RWPE1 (cell line): ENCODE measurements at regions not wholly inside any gene's neighbourhood (a gene's known extent, or its start where the extent isn't known, plus 50 kb on each side); places are given as distances from the start of the nearest gene placed in this dataset.

ENCODE experiments used
- CTCF ChIA-PET: fragments of 350-600 bp; sonication (Branson Sonifier 250); formaldehyde crosslinking; extraction: SDS; loops from one replicate; lab custom pipeline; 2021; lab: Yijun Ruan, JAX
- POLR2A ChIA-PET: fragments of 400-600 bp; formaldehyde crosslinking; extraction: SDS; loops from one replicate; lab custom pipeline; 2020; ENCODE audit warnings: antibody characterized with exemption; ENCODE audit not compliant: low non-redundant PET; lab: Yijun Ruan, JAX
- DNase-seq: peaks from one replicate; pipeline ENCODE4 v3.0.0; 2012; ENCODE audit warnings: low spot score
- H3K27ac ChIP-seq: fragments of 450-650 bp; 2 replicates; pipeline ENCODE4 v1.5.1; 2017
- TF ChIP-seq, protein P1 (sequence below): fragments of 450-650 bp; conservative IDR thresholded peaks from 2 replicates; pipeline ENCODE4 v1.5.1; 2017; ENCODE audit warnings: low read depth, mild to moderate bottlenecking

DNA sequence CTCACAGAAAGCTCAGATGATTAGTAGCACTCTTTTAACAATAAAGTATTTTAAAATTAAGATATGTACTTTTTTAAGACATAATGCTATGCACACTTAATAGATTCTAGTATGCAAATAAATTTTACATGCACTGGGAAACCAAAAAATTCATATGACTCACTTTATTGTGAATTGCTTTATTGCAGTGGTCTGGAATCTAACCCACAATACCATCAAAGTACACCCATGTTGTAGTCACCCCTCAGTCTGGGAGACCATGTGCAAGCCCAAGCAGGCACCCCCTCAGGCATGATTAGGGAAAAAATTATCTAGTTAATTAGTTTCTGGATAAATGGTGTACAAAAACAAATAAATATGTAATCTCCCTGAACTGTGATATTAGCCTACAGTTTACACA lies 649.0 kb upstream of the HS6ST1 start:
- POLR2A ChIA-PET, result no interaction called here
- H3K27ac ChIP-seq, result no peak overlapping the region

DNA sequence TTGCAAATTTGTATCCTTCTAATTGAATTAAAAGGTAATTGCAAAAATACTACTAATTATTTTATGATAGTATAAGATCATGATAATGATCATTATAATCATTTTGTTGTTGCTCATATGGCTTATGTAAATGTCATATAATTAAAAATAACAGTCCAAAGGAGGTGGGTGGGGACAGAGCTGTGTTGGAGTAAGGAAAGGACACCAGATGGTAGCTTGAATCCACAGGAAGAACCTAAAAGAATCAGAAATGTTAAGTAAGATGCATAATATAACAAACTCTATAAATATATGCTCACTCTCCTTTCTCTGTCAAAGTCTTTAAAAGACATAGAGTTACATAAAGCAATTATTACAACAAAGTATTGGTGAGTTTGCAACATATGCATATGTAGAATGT lies 650.7 kb upstream of the HS6ST1 start:
- no peak overlapping the region for H3K27ac ChIP-seq
- ChIA-PET POLR2A (no interaction called here), CTCF (no interaction called here)
- no peak for DNase-seq
- TF ChIP-seq, protein P1, sequence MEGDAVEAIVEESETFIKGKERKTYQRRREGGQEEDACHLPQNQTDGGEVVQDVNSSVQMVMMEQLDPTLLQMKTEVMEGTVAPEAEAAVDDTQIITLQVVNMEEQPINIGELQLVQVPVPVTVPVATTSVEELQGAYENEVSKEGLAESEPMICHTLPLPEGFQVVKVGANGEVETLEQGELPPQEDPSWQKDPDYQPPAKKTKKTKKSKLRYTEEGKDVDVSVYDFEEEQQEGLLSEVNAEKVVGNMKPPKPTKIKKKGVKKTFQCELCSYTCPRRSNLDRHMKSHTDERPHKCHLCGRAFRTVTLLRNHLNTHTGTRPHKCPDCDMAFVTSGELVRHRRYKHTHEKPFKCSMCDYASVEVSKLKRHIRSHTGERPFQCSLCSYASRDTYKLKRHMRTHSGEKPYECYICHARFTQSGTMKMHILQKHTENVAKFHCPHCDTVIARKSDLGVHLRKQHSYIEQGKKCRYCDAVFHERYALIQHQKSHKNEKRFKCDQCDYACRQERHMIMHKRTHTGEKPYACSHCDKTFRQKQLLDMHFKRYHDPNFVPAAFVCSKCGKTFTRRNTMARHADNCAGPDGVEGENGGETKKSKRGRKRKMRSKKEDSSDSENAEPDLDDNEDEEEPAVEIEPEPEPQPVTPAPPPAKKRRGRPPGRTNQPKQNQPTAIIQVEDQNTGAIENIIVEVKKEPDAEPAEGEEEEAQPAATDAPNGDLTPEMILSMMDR, result no peak

More for the DNA sequence above, 649.0 kb upstream of the HS6ST1 start:
- TF ChIP-seq, protein P1, result no peak
- CTCF ChIA-PET, result no interaction called here
- no peak for DNase-seq

DNA sequence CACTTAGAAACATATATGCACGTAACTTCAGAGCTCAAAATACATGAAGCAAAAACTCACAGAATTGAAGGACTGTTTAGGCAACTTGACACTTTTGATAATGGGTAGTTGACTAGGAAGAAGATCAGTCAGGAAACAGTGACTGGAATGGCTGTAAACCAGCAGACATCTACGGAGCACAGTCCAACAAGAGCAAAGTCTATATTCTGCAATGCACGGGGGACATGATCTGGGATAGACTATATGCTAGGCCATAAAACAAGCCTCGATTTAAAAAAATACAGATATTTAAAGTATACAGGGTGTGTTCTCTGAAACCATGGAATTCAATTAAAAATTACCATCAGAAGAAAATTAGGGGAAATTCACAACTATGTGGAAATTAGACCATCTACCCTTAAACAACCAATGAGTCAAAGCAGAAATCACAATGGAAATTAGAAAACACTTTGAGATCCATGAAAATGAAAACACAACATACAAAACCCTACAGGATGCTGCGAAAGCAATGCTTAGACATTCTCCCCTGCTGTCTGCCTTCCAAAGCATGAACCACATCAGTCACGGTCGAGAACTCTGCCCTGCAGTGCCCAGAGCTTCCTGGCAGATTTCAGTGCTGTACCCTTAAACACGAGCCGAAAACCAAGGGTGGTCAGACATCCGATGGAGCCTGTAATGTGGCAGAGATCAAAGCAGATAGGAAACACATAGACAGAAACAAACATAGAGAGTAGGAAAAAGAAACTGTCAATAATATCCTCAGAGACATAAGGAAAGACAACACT lies 651.9 kb upstream of the HS6ST1 start:
- no peak overlapping the region for H3K27ac ChIP-seq
- no peak for DNase-seq
- ChIA-PET POLR2A (no interaction called here), CTCF (interaction anchor here (1.0 kb wide), 1 partner anchor 234 kb away, joined by 5 read pairs; no protein-coding TSS in a partner anchor)
- TF ChIP-seq, protein P1, result no peak

DNA sequence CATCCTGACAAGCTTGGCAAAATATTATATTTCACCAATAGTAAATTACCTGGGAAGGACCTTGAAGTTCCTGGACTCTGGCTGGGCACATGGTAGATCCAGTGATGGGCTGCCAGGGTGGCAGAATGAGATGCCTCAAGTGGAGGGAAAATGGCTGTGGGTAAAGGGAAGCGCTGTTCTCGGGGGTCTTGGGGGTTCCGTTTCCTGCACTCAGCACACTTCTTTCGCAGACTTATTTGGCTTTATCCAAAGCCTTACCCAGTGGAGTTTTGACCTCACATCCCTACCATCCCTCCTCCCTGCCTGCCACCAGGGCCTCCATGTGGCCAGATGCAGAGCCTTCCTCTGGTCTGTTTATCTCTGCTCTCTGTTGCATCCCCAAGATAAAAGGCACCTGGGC lies 654.9 kb upstream of the HS6ST1 start:
- ChIA-PET POLR2A (no interaction called here), CTCF (no interaction called here)
- TF ChIP-seq, protein P1, result no peak
- H3K27ac ChIP-seq, result no peak overlapping the region
- no peak for DNase-seq

DNA sequence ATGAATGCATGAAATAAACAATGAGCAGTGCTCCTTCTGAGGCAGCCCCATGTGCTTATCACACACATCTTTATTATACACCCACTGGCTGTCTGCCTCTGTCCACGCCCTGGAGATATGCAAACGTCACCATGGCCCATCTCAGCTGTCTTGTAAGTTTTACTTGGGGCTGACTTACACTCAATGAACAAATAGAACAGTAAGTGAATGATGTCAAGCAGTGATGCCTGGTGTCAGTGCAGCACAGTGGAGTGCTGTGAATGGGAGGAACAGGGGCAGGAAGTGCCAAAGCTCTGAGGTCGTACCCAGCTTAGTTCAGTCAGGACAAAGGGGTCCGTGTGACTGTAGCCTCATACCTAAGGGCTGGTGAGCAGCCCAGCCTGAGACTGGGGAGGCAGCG lies 659.5 kb upstream of the HS6ST1 start:
- CTCF ChIA-PET, result interaction anchor here (0.7 kb wide), 1 partner anchor 222 kb away, joined by 8 read pairs; no protein-coding TSS in a partner anchor

DNA sequence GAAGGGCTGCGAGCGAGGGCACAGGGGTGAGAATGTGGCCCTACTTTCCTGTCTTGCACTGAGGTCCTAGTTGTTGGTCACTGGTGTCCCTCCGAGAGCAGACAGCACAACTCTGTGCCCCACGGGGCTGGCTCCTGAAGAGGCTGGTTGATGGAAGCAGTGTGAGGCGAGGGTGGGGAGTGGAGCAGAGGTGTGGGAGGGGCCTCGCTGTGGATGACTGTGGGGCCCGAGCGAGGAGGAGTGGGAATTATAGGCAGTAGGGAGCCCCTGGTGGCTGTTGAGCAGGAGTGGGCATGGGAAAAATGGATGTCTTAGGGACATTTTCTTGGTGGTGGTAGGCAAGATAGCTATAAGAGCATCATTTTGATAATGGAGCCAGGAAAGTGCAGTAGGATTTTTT lies 660.5 kb upstream of the HS6ST1 start:
- DNase-seq, result no peak
- H3K27ac ChIP-seq, result no peak overlapping the region
- TF ChIP-seq, protein P1, result no peak
- ChIA-PET POLR2A (no interaction called here), CTCF (no interaction called here)

More for the DNA sequence above, 659.5 kb upstream of the HS6ST1 start:
- DNase-seq, result no peak
- TF ChIP-seq, protein P1, result no peak
- H3K27ac ChIP-seq, result no peak overlapping the region
- POLR2A ChIA-PET, result no interaction called here
